Peyer's patch (tissue), 4 donors: ENCODE measurements at regions not wholly inside any gene's neighbourhood (a gene's known extent, or its start where the extent isn't known, plus 50 kb on each side); places are given as distances from the start of the nearest gene placed in this dataset.

ENCODE experiments used
- DNase-seq, 3 donors: peaks; one replicate each; pipeline ENCODE4 v3.0.0-alpha.2; 2017 to 2019
- H3K27ac ChIP-seq, 4 donors: fragments of 200-600 bp; sonication (generic); one replicate each; pipeline ENCODE4 v1.5.1; 2016 to 2019
- H3K27me3 ChIP-seq, 2 donors: fragments of 200-600 bp; sonication (generic); one replicate each; pipeline ENCODE4 v1.5.1; 2019
- H3K36me3 ChIP-seq, 3 donors: fragments of 200-600 bp; sonication (generic); one replicate each; pipeline ENCODE4 v1.5.1; 2016 to 2019
- H3K4me1 ChIP-seq, 4 donors: fragments of 200-600 bp; sonication (generic); one replicate each; pipeline ENCODE4 v1.5.1; 2016 to 2019
- H3K4me3 ChIP-seq, 4 donors: fragments of 200-600 bp; sonication (generic); 1 replicate in 3 of 4; 2 replicates in 1 of 4; pipeline ENCODE4 v1.5.1; 2016 to 2019; ENCODE audit warnings: mild to moderate bottlenecking in 1 of 4
- H3K9me3 ChIP-seq, 4 donors: fragments of 200-600 bp; sonication (generic); one replicate each; pipeline ENCODE4 v1.5.1; 2016 to 2019; ENCODE audit warnings: mild to moderate bottlenecking in 1 of 4
- CTCF ChIP-seq, 6 experiments: fragments of 450-650 bp in 4 of 6; fragments of 200-600 bp in 2 of 6; sonication (generic) in 1 of 6; IDR thresholded peaks; one replicate each; pipeline ENCODE4 v1.5.1; 2017 to 2019; ENCODE audit warnings: antibody characterized with exemption in 6 of 6, mild to moderate bottlenecking in 3 of 6, moderate library complexity in 1 of 6
- POLR2A ChIP-seq, 2 donors: fragments of 450-650 bp; IDR thresholded peaks; one replicate each; pipeline ENCODE4 v1.5.1; 2017; ENCODE audit warnings: antibody characterized with exemption in 2 of 2, mild to moderate bottlenecking in 2 of 2, moderate library complexity in 2 of 2

DNA sequence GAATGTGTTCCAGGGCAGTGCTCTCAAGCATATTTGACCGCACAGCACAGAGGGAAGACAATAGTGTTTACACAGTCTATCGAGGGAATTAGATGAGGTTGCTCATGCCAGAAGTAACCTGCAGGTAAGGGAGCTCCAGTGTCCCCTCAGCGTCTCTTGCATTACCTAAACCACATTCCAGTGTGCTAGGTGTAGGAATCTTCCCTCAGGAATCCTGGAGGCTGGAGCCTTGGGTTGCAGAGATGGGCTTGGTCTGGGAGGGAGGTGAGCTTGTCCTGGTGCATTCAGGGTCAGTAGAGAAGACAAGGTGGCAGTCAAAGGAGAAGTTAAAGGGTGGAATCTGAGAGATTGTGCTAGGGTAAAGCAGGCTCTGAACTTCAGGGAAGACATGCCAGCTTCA is 56.3 kb downstream of the SOX14 start:
- Histone ChIP-seq H3K4me3 (no peak overlapping the region), H3K27me3 (no peaks in the 10 kb centered on the region), H3K4me1 (no peaks in the 10 kb centered on the region), H3K36me3 (no peaks in the 10 kb centered on the region), H3K27ac (no peak overlapping the region), H3K9me3 (no peaks in the 10 kb centered on the region)
- TF ChIP-seq POLR2A (IDR thresholded peaks at IDR 0.05) (no peak), CTCF (IDR thresholded peaks at IDR 0.05) (no peak)
- no peak for DNase-seq

- TF ChIP-seq POLR2A (IDR thresholded peaks at IDR 0.05) (no peak), CTCF (IDR thresholded peaks at IDR 0.05) (no peak)
- H3K27me3 ChIP-seq: no peaks in the 10 kb centered on the region
- no peak for DNase-seq
- no peaks in the 10 kb centered on the region for H3K4me1 ChIP-seq
- no peaks in the 10 kb centered on the region for H3K9me3 ChIP-seq
- no peak overlapping the region for H3K4me3 ChIP-seq
- no peak overlapping the region for H3K27ac ChIP-seq
- H3K36me3 ChIP-seq: no peaks in the 10 kb centered on the region
Observed at GRCh38 chr3:137835096-137835495, 71.0 kb downstream of the SOX14 start.

GRCh38 chr3:137845194-137845593 is 81.1 kb downstream of the SOX14 start:
- DNase-seq: no peak
- H3K9me3 ChIP-seq: no peaks in the 10 kb centered on the region

DNA sequence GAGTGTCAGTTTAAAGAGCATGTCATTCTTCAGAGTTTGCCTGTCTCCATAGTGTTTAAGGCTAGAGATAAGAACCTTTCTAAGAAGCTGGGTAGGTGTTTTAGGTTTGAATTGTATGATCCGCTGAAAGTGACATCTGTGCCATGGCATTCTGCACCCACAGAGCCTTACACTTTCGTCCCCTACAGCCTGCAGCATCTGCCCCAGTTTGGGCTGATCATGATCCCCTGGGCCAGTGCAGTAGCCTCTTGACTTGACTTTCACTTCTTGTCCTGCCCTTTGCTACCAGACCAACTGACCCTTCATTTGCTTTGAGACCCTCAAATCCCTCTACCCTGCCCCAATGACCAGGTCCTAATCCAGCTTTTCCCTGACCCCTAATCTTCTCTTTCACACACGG is 81.6 kb downstream of the SOX14 start:
- H3K27ac ChIP-seq: no peak overlapping the region

More at GRCh38 chr3:137845194-137845593, 81.1 kb downstream of the SOX14 start:
- no peaks in the 10 kb centered on the region for H3K36me3 ChIP-seq
- H3K4me3 ChIP-seq: no peak overlapping the region
- H3K27me3 ChIP-seq: no peaks in the 10 kb centered on the region
- no peak for TF ChIP-seq CTCF (IDR thresholded peaks at IDR 0.05)
- H3K27ac ChIP-seq: no peak overlapping the region
- H3K4me1 ChIP-seq: no peaks in the 10 kb centered on the region

DNA sequence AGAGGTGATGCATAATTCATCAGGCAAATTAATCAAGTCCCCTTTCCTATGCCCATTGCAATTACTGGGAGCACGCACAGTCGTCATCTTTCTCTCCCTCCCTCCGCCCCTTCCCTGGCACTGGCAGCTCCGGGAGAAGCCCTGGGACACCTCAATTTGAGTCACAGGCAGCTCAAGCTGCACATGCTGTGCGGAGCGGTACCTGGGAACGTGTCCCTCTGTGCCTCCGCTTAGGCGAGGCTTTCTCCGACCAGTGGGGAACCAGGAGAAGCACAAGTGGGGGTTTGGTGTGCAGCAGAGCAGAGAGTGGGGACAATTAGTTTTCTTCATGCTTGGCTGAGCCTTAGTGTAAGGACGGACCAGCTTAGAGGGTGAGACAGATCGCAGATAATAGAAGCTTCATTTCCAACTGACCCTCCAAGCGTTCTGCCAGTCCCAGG is 88.3 kb downstream of the SOX14 start:
- Histone ChIP-seq H3K4me3 (no peak overlapping the region), H3K27me3 (no peaks in the 10 kb centered on the region), H3K36me3 (no peaks in the 10 kb centered on the region), H3K9me3 (no peaks in the 10 kb centered on the region), H3K27ac (no peak overlapping the region), H3K4me1 (no peaks in the 10 kb centered on the region)
- TF ChIP-seq CTCF (IDR thresholded peaks at IDR 0.05): no peak
- no peak for TF ChIP-seq POLR2A (IDR thresholded peaks at IDR 0.05)
- DNase-seq: no peak

More for the DNA sequence above, 81.6 kb downstream of the SOX14 start:
- Histone ChIP-seq H3K4me1 (no peaks in the 10 kb centered on the region), H3K36me3 (no peaks in the 10 kb centered on the region), H3K27me3 (no peaks in the 10 kb centered on the region), H3K4me3 (no peak overlapping the region), H3K9me3 (no peaks in the 10 kb centered on the region)
- DNase-seq: no peak
- TF ChIP-seq CTCF (IDR thresholded peaks at IDR 0.05) (no peak), POLR2A (IDR thresholded peaks at IDR 0.05) (no peak)
